GM12872 (cell line): ENCODE measurements at regions not wholly inside any gene's neighbourhood (a gene's known extent, or its start where the extent isn't known, plus 50 kb on each side); places are given as distances from the start of the nearest gene placed in this dataset.

ENCODE experiments used
- TF ChIP-seq, protein P1 (sequence below): IDR thresholded peaks from 3 replicates; pipeline ENCODE4 v1.5.1; 2011; ENCODE audit warnings: low read depth, mild to moderate bottlenecking, low read length, moderate library complexity; ENCODE audit not compliant: insufficient read depth

DNA sequence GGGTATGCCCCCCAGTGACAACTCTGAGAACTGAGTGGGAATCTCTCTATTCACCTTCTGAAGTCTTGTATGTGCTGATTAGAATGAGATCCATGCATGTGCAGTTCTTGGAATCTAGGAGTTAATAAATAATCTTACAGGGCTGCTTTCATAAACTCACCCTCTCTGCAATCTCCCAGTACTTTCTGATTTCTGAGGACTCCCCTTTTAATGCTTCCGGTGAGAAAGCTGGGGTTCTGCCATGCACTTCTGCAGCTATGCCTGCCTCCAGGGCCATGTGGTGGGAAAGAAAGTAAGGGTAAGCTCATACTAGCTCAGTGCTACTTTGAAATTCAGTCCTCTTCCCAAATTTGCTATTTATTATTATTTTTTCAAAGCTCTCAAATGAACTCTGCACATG, 432.9 kb downstream of the MTX2 start:
- TF ChIP-seq, protein P1, sequence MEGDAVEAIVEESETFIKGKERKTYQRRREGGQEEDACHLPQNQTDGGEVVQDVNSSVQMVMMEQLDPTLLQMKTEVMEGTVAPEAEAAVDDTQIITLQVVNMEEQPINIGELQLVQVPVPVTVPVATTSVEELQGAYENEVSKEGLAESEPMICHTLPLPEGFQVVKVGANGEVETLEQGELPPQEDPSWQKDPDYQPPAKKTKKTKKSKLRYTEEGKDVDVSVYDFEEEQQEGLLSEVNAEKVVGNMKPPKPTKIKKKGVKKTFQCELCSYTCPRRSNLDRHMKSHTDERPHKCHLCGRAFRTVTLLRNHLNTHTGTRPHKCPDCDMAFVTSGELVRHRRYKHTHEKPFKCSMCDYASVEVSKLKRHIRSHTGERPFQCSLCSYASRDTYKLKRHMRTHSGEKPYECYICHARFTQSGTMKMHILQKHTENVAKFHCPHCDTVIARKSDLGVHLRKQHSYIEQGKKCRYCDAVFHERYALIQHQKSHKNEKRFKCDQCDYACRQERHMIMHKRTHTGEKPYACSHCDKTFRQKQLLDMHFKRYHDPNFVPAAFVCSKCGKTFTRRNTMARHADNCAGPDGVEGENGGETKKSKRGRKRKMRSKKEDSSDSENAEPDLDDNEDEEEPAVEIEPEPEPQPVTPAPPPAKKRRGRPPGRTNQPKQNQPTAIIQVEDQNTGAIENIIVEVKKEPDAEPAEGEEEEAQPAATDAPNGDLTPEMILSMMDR: no peak

DNA sequence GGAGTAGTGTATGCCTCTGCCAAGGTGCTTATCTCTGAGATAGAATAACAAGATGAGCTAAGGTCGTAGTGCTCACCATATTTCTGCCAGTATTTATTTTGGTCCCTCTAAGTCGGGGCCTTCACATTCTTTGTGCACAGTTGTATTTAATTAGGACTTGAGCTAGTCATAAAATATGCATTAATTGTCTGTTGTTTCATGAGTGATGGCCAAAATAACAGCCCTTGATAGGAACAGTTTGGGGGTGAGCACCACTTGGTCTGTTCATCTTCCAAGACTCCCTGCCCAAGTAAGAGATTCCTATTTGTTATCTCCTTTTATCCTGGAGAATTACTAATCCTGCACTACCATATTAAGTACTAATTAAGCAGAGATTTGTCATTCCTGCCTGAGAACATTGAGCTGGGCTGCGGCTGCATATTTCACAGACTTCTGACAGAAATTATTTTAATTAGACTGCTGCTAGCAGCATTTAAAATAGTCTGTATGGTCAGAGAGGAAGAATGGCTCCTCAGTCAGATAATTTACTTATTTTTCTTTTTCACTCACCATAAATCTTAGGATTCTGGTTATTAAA, 435.1 kb downstream of the MTX2 start:
- TF ChIP-seq, protein P1: no peak

DNA sequence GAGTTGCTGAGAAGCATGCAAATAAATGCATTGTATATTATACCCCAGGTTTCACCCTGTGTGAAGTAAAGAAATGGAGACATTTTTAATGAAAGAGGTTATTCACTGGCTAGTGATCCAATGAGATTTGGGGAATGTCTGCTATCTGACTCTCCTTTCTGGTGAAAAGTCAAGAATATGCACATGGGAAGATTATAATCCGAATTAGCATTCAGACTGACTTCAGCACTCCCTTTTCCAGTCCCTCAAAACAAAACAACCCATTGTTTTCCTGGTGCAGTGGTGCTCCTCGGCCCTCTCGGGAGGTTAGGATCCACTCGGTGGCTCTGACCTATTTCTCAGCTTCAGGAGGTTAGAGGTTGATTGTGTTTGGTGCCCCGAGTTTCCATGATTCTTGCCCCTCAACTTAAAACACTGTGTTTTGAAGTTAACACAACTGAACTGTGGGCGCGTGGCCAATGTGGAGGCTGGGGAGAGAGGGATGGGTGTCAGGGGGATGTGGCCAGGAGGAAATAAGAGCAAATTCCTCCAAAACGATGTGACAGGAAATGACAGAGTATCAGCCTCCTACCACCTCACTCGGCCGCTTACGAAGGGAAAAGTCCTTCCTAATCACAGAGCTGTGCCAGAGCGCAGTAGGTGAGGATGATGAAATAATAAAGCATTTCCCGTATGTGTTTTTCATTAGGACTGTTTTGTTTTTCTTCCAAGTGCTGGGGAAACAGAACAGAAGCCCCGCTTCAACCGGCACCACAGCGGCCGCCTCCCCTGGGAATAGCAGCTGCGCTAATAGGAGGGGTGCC, 440.1 kb downstream of the MTX2 start:
- TF ChIP-seq, protein P1: no peak

DNA sequence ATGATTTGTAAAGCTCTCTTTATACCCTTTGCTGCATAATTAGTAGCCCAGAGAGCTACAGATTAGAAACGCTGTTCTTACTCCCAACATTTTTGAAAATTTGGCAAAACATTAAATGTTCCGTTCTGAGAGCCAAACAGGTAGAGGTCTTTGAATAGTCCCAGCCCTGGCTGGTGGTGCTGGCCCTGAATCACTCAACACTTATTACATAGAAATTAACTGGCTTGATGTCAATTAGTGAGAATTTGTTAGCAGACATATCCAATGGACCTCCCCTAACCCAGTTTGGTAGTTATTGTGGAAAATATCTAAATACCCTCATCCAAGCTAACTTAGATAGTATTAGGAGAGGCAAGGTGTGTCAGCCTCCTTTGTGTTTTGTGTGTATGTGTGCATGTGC, 440.7 kb downstream of the MTX2 start:
- TF ChIP-seq, protein P1: no peak

DNA sequence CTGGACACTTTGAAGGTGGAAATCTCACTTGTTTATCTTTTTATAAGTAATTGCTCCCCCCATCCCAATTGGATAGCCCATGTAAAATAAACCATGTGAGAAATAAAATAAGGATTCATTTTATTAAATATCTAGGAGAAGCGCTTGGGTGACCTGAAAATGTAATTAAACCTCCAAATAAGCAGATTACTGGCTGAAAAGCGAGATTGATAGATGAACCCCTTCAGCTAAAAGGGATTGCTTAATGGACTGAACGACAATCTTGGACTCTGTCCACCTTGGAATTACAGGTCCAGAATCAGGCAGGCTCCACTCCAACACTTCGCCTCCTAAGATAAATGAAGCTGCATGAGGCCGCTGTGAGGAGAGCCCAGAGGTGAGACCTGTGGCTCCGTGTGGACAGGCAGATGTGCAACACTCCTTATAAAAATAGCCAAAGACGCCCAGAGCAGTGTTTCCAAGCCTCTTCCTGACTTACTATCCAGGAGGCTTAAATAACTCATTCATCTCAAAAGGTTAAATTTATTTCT, 441.5 kb downstream of the MTX2 start:
- TF ChIP-seq, protein P1: no peak

DNA sequence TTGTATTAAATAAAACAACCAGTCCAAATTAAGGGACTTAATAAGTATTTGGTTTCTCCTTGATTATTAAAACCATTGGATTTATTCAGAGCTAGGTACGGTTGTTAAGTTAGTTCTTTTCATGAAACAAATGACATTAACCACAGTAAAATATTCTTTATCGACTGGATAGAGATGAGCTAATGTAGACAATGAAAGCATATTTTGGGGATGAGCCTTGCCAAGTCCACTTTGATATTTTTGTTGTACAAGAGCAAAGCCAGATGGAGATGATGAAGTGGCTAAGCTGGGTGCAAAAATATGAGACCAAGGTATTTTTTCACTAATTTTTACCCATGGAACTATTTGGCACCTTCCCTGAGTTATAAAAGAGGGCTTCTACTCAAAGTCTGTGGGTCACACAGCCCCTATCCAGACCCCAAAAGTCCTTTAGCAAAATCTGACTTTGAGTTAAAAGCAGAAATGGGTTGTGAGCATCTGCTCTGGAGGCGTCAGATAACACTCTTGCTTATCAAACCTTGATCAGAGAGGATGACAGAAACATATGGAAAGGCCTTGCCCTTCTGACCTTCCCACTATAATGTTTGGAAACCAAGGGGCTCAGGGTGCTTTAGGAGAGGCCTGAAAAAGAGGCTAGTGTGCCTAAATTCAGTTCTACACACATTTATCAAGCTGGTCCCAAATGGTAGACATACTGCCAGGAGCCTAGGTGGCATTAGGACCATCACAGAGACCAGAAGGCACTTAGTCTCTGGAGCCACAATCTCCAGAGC, 456.8 kb downstream of the MTX2 start:
- TF ChIP-seq, protein P1: no peak

DNA sequence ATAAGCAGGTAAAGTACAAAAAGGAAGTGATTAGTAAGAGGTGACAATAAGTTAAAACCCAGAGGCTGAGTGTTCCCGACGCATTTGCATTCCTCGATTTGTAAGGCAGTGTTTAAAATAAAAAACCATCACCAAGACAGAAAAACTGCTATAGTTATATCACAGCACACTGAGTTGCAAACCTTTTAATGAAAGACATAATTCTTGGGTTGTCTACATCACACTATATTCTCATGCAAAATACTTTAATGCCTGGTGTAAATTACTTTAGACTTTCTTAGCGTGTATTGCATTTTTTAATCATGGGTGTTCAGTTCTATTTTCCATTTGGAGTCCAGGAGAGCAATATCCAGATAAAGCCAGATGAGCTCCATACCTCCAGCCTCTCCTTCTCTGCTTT, 458.5 kb downstream of the MTX2 start:
- TF ChIP-seq, protein P1: no peak
